Skeletal muscle cell (primary cell): ENCODE measurements at regions not wholly inside any gene's neighbourhood (a gene's known extent, or its start where the extent isn't known, plus 50 kb on each side); places are given as distances from the start of the nearest gene placed in this dataset.
"Not testable (repeated sequence)": the region's sequence is repeated elsewhere in the genome, so short reads cannot be mapped to it uniquely, and the experiment has no call there.

Experiments
- DNase-seq: peaks from one replicate; pipeline ENCODE4 v3.0.0-alpha.2; 2010; ENCODE audit warnings: low read depth
- H3K4me3 ChIP-seq: 2 replicates; pipeline ENCODE4 v1.5.1; 2011; ENCODE audit warnings: low read depth, mild to moderate bottlenecking, control low read depth, low read length, moderate library complexity

GRCh38 chr4:111064342-111064993 is 441.6 kb upstream of the PITX2 start:
- DNase-seq = peak; percentile 89
- H3K4me3 ChIP-seq = no peak overlapping the region

GRCh38 chr4:111066001-111066400 is 443.1 kb upstream of the PITX2 start:
- H3K4me3 ChIP-seq = no peak overlapping the region
- no peak for DNase-seq

- H3K4me3 ChIP-seq = no peak overlapping the region
Observed at GRCh38 chr4:111066447-111066846, 443.6 kb upstream of the PITX2 start.

GRCh38 chr4:111066887-111067286 is 444.0 kb upstream of the PITX2 start:
- DNase-seq = peak; percentile 45
- no peak overlapping the region for H3K4me3 ChIP-seq

More at GRCh38 chr4:111066447-111066846, 443.6 kb upstream of the PITX2 start:
- DNase-seq = peak; percentile 26

- DNase-seq = no peak
- no peak overlapping the region for H3K4me3 ChIP-seq
Observed at GRCh38 chr4:111068883-111069282, 446.0 kb upstream of the PITX2 start.

- H3K4me3 ChIP-seq = no peak overlapping the region
- DNase-seq = peak; percentile 35
Observed at GRCh38 chr4:111070390-111070789, 447.5 kb upstream of the PITX2 start.

GRCh38 chr4:111074523-111075114 is 451.7 kb upstream of the PITX2 start:
- no peak for DNase-seq
- no peak overlapping the region for H3K4me3 ChIP-seq

GRCh38 chr4:111076299-111076698 is 453.4 kb upstream of the PITX2 start:
- H3K4me3 ChIP-seq, DNase-seq: not testable (repeated sequence)

GRCh38 chr4:111108153-111108552 is 485.3 kb upstream of the PITX2 start:
- no peak for DNase-seq
- H3K4me3 ChIP-seq = no peak overlapping the region

- no peak for DNase-seq
- H3K4me3 ChIP-seq = no peak overlapping the region
Observed at GRCh38 chr4:111113591-111113990, 490.7 kb upstream of the PITX2 start.

GRCh38 chr4:111115881-111116280 is 493.0 kb upstream of the PITX2 start:
- no peak for DNase-seq
- no peak overlapping the region for H3K4me3 ChIP-seq

- DNase-seq = no peak
- H3K4me3 ChIP-seq = no peak overlapping the region
Observed at GRCh38 chr4:111120191-111120590, 497.3 kb upstream of the PITX2 start.

- no peak for DNase-seq
- H3K4me3 ChIP-seq = no peak overlapping the region
Observed at GRCh38 chr4:111126340-111126739, 503.5 kb upstream of the PITX2 start.

- DNase-seq = no peak
- no peak overlapping the region for H3K4me3 ChIP-seq
Observed at GRCh38 chr4:111127841-111128240, 505.0 kb upstream of the PITX2 start.

GRCh38 chr4:111128327-111128726 is 505.4 kb upstream of the PITX2 start:
- DNase-seq = no peak
- H3K4me3 ChIP-seq = no peak overlapping the region

- peak; percentile 26 for DNase-seq
- H3K4me3 ChIP-seq = no peak overlapping the region
Observed at GRCh38 chr4:111136438-111136837, 513.6 kb upstream of the PITX2 start.

- H3K4me3 ChIP-seq = no peak overlapping the region
- no peak for DNase-seq
Observed at GRCh38 chr4:111136967-111137366, 514.1 kb upstream of the PITX2 start.

GRCh38 chr4:111143510-111143909 is 520.6 kb upstream of the PITX2 start:
- DNase-seq = no peak
- H3K4me3 ChIP-seq = no peak overlapping the region

- no peak overlapping the region for H3K4me3 ChIP-seq
- DNase-seq = no peak
Observed at GRCh38 chr4:111154934-111155333, 532.1 kb upstream of the PITX2 start.

- H3K4me3 ChIP-seq, DNase-seq: not testable (repeated sequence)
Observed at GRCh38 chr4:111164556-111164955, 541.7 kb upstream of the PITX2 start.

GRCh38 chr4:111174331-111174730 is 551.5 kb upstream of the PITX2 start:
- no peak for DNase-seq
- no peak overlapping the region for H3K4me3 ChIP-seq
